VCaP (cell line): ENCODE measurements at regions not wholly inside any gene's neighbourhood (a gene's known extent, or its start where the extent isn't known, plus 50 kb on each side); places are given as distances from the start of the nearest gene placed in this dataset.

Experiments used
- H3K27ac ChIP-seq: fragments of 450-650 bp; 2 replicates; pipeline ENCODE4 v1.5.1; 2017
- CTCF ChIP-seq: fragments of 450-650 bp; conservative IDR thresholded peaks from 2 replicates; pipeline ENCODE4 v1.5.1; 2017; ENCODE audit warnings: mild to moderate bottlenecking, moderate library complexity

- no peak overlapping the region for H3K27ac ChIP-seq
- no peak for TF ChIP-seq CTCF
Observed at GRCh38 chr2:100756704-100757103, 63.2 kb upstream of the NPAS2 start.

- no peak overlapping the region for H3K27ac ChIP-seq
Observed at GRCh38 chr2:100757621-100758394, 62.1 kb upstream of the NPAS2 start.

GRCh38 chr2:100759901-100760300 is 60.0 kb upstream of the NPAS2 start:
- no peak for TF ChIP-seq CTCF
- H3K27ac ChIP-seq, result no peak overlapping the region

More at GRCh38 chr2:100757621-100758394, 62.1 kb upstream of the NPAS2 start:
- no peak for TF ChIP-seq CTCF

- TF ChIP-seq CTCF, result no peak
- H3K27ac ChIP-seq, result no peak overlapping the region
Observed at GRCh38 chr2:100761365-100761764, 58.6 kb upstream of the NPAS2 start.

GRCh38 chr2:100764430-100764829 is 55.5 kb upstream of the NPAS2 start:
- no peak overlapping the region for H3K27ac ChIP-seq
- TF ChIP-seq CTCF, result no peak

- H3K27ac ChIP-seq, result no peak overlapping the region
- no peak for TF ChIP-seq CTCF
Observed at GRCh38 chr2:100765481-100765880, 54.5 kb upstream of the NPAS2 start.

- H3K27ac ChIP-seq, result peak overlapping the region; percentile 56
- TF ChIP-seq CTCF, result no peak
Observed at GRCh38 chr2:100766256-100766655, 53.7 kb upstream of the NPAS2 start.
